PC-3 (cell line): ENCODE measurements at regions not wholly inside any gene's neighbourhood (a gene's known extent, or its start where the extent isn't known, plus 50 kb on each side); places are given as distances from the start of the nearest gene placed in this dataset.

Experiments used
- ATAC-seq: fragments of 200-7000 bp; cut with Tn5 transposase; 2 replicates; pipeline ENCODE4 v1.9.1; 2020; ENCODE audit warnings: mild to moderate bottlenecking, moderate library complexity
- BruUV-seq: library from RNA; stranded (reverse); fragments of 400-500 nt; replicated peaks from 2 replicates; lab custom pipeline; 2021; lab: Mats Ljungman, UMichigan
- CTCF ChIA-PET: fragments of 300-600 bp; sonication (Branson Sonifier 250); formaldehyde crosslinking; loops from one replicate; lab custom pipeline; 2022; ENCODE audit warnings: antibody characterized with exemption; lab: Charles Lee
- POLR2A ChIA-PET: fragments of 300-600 bp; sonication (Branson Sonifier 250); formaldehyde crosslinking; loops from one replicate; lab custom pipeline; 2022; ENCODE audit warnings: antibody characterized with exemption; ENCODE audit not compliant: unreplicated experiment; lab: Charles Lee
- DNase-seq: peaks from one replicate; pipeline ENCODE4 v3.0.0-alpha.2; 2015
- H2AFZ ChIP-seq: fragments of 300-600 bp; sonication (generic); 2 replicates; pipeline ENCODE4 v1.6.0; 2016; ENCODE audit warnings: antibody characterized with exemption, low read length
- H3F3A ChIP-seq: fragments of 300-600 bp; sonication (generic); one replicate; pipeline ENCODE4 v1.6.0; 2017; ENCODE audit warnings: antibody characterized with exemption, low read length, control low read depth, mild to moderate bottlenecking; ENCODE audit not compliant: unreplicated experiment
- H3K27ac ChIP-seq: fragments of 300-600 bp; sonication (generic); 2 replicates; pipeline ENCODE4 v1.5.1; 2016; ENCODE audit warnings: mild to moderate bottlenecking, low read length
- H3K27me3 ChIP-seq: fragments of 300-600 bp; sonication (generic); 2 replicates; pipeline ENCODE4 v1.6.1; 2016; ENCODE audit warnings: low read length, mixed read lengths
- H3K36me3 ChIP-seq: fragments of 300-600 bp; sonication (generic); 2 replicates; pipeline ENCODE4 v1.6.1; 2016; ENCODE audit warnings: low read depth, mixed run types, low read length, mixed read lengths
- H3K4me1 ChIP-seq: fragments of 300-600 bp; sonication (generic); 2 replicates; pipeline ENCODE4 v1.5.1; 2016; ENCODE audit warnings: low read length; ENCODE audit not compliant: insufficient read depth
- H3K4me2 ChIP-seq: fragments of 300-600 bp; sonication (generic); 2 replicates; pipeline ENCODE4 v1.6.0; 2016; ENCODE audit warnings: low read length
- H3K4me3 ChIP-seq: fragments of 300-600 bp; sonication (generic); 2 replicates; pipeline ENCODE4 v1.5.1; 2016; ENCODE audit warnings: mild to moderate bottlenecking, low read length, mixed read lengths
- H3K79me2 ChIP-seq: fragments of 300-600 bp; sonication (generic); 2 replicates; pipeline ENCODE4 v1.6.1; 2017; ENCODE audit warnings: low read length, mixed read lengths
- H3K9ac ChIP-seq: fragments of 300-600 bp; sonication (generic); 2 replicates; pipeline ENCODE4 v1.6.0; 2016; ENCODE audit warnings: mild to moderate bottlenecking, low read length
- H3K9me2 ChIP-seq: fragments of 300-600 bp; sonication (generic); replicated peaks from 2 replicates; pipeline ENCODE4 v1.6.1; 2016; ENCODE audit warnings: mixed run types, low read length, mixed read lengths
- H3K9me3 ChIP-seq: fragments of 300-600 bp; sonication (generic); 2 replicates; pipeline ENCODE4 v1.6.1; 2016; ENCODE audit warnings: low read length, mixed read lengths
- H4K20me1 ChIP-seq: fragments of 300-600 bp; sonication (generic); 2 replicates; pipeline ENCODE4 v1.6.1; 2016; ENCODE audit warnings: low read length, mixed read lengths
- EZH2 ChIP-seq: fragments of 300-600 bp; sonication (generic); IDR thresholded peaks from one replicate; pipeline ENCODE4 v1.6.1; 2017; ENCODE audit warnings: antibody characterized with exemption, mild to moderate bottlenecking, low read length; ENCODE audit not compliant: unreplicated experiment
- EZH2phosphoT487 ChIP-seq: fragments of 300-600 bp; sonication (generic); IDR thresholded peaks from 2 replicates; pipeline ENCODE4 v1.6.1; 2018; ENCODE audit warnings: mild to moderate bottlenecking, antibody characterized with exemption, low read length, borderline replicate concordance
- intact Hi-C: fragments of 100-400 bp; cut with micrococcal nuclease; formaldehyde crosslinking; loops from 2 replicates; pipeline ENCODE4 v1.9.0; 2023
- TF ChIP-seq, protein P1 (sequence below): fragments of 300-600 bp; sonication (generic); conservative IDR thresholded peaks from 2 replicates; pipeline ENCODE4 v1.5.1; 2017; ENCODE audit warnings: antibody characterized with exemption, low read depth, mild to moderate bottlenecking, low read length

DNA sequence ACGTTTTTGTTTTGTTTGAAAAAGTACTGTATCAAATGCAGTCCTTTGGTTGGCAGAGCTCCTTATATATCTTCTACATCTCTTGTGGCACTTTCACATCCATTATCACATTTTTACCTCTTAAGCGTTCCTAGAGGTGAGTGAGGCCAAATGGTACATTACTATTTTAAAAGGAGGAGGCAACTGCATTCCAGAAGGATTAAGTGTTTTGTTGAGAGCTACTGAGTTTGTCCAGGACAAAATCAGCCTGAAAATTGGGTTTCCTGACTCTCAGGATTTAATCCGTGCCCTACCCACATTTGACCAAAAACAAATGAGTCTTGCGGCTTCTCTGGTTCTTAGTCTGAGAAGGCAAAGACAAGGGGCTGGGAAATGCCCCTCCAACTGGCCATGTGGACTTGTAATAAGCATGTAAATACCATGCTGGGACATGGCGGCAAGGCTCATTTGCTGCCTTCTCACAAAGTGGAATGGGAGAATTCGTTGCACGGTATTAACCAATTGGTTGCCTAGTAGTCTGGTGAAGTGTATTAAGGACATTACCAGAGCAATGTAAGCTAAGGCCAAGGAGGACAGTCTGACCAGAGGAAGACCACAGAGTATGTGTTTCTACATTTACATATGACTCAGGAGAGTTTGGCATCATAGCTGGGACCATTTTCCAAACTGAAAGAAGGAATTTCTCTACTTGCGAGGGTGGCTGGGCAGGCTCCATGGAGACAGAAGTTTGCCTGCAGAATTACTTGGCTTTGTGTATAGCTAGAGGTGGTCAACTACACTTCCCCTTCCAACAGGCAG is 175.8 kb upstream of the PLXNC1 start:
- POLR2A ChIA-PET, result no interaction called here
- no peaks in the 10 kb centered on the region for H3K36me3 ChIP-seq
- no peak overlapping the region for H3K27ac ChIP-seq
- BruUV-seq, result no TSS peak
- no peak overlapping the region for H3K4me2 ChIP-seq
- ATAC-seq, result no peak
- no peaks in the 10 kb centered on the region for H3K79me2 ChIP-seq
- H3K4me3 ChIP-seq, result no peak overlapping the region
- no peaks in the 10 kb centered on the region; the same call in 1 of the 2 replicates for H3K9me3 ChIP-seq
- DNase-seq, result no peak
- CTCF ChIA-PET, result no interaction called here
- no peaks in the 10 kb centered on the region for H3F3A ChIP-seq
- no peak overlapping the region for H2AFZ ChIP-seq
- H3K4me1 ChIP-seq, result no peaks in the 10 kb centered on the region
- intact Hi-C loops, result loop anchor here (10.0 kb wide), 1 partner anchor 468 kb away; no protein-coding TSS in a partner anchor
- no peak overlapping the region for H3K9ac ChIP-seq
- TF ChIP-seq EZH2, result no peak
- TF ChIP-seq, protein P1, sequence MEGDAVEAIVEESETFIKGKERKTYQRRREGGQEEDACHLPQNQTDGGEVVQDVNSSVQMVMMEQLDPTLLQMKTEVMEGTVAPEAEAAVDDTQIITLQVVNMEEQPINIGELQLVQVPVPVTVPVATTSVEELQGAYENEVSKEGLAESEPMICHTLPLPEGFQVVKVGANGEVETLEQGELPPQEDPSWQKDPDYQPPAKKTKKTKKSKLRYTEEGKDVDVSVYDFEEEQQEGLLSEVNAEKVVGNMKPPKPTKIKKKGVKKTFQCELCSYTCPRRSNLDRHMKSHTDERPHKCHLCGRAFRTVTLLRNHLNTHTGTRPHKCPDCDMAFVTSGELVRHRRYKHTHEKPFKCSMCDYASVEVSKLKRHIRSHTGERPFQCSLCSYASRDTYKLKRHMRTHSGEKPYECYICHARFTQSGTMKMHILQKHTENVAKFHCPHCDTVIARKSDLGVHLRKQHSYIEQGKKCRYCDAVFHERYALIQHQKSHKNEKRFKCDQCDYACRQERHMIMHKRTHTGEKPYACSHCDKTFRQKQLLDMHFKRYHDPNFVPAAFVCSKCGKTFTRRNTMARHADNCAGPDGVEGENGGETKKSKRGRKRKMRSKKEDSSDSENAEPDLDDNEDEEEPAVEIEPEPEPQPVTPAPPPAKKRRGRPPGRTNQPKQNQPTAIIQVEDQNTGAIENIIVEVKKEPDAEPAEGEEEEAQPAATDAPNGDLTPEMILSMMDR, result no peak
- H3K9me2 ChIP-seq, result no peaks in the 10 kb centered on the region
- no peaks in the 10 kb centered on the region for H3K27me3 ChIP-seq
- no peaks in the 10 kb centered on the region for H4K20me1 ChIP-seq

DNA sequence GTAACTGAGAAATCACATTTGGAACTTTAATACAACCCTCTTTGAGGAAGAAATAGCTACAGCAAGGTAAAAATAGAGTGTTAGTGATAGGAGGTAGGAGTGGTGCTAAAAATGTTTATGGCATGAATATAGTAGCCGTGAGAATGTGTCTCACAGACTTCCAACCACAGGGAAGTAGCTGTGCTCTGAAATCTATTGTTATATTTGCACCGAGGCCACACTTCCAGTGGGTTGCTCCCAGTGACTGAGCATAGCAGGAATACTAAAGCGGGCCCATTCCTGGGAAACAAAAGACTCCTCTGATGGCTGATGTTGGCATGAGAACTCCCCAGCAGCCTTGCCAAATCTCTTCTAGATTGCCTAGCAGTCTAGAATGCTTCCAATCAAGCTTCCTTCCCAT is 174.1 kb upstream of the PLXNC1 start:
- Histone ChIP-seq H3K9ac (no peak overlapping the region), H3K27ac (no peak overlapping the region), H3K79me2 (no peaks in the 10 kb centered on the region), H3K9me2 (no peaks in the 10 kb centered on the region), H3F3A (no peaks in the 10 kb centered on the region), H3K4me3 (no peak overlapping the region), H3K9me3 (no peaks in the 10 kb centered on the region; the same call in 1 of the 2 replicates), H3K4me2 (no peak overlapping the region), H3K27me3 (no peaks in the 10 kb centered on the region), H3K4me1 (no peaks in the 10 kb centered on the region), H4K20me1 (no peaks in the 10 kb centered on the region), H2AFZ (no peak overlapping the region), H3K36me3 (no peaks in the 10 kb centered on the region)
- TF ChIP-seq, protein P1, result no peak
- TF ChIP-seq EZH2 (no peak), EZH2phosphoT487 (no peak)
- CTCF ChIA-PET, result no interaction called here
- ATAC-seq, result no peak
- POLR2A ChIA-PET, result interaction anchor here (0.5 kb wide), 1 partner anchor 87 kb away, joined by 3 read pairs; no protein-coding TSS in a partner anchor
- DNase-seq, result no peak
- BruUV-seq, result no TSS peak
- intact Hi-C loops, result loop anchor here (10.0 kb wide), 1 partner anchor 469 kb away; no protein-coding TSS in a partner anchor

DNA sequence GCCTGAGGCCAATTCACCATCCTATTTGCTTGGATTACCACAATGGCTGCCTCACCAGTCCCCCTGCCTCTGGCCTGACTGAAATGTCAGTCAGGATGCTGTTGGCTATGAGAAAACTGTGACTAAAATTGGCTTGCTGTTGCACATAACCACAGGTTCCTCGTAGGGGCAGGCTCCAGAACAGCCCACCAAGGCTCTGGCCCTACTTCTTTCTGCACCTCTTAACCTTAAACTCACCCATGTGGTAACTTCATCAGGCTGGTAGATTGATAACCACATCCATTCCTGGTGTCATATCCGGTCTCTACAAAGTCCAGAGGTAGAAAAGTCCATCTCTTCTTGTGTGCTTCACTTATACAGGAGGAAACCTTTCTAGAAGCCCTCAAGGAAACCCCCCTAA is 172.4 kb upstream of the PLXNC1 start:
- Histone ChIP-seq H3K9me2 (no peaks in the 10 kb centered on the region), H3K36me3 (no peaks in the 10 kb centered on the region), H3K9me3 (no peaks in the 10 kb centered on the region; the same call in 1 of the 2 replicates), H4K20me1 (no peaks in the 10 kb centered on the region), H3K79me2 (no peaks in the 10 kb centered on the region), H3K9ac (no peak overlapping the region), H3K4me1 (no peaks in the 10 kb centered on the region), H3F3A (no peaks in the 10 kb centered on the region), H3K4me2 (no peak overlapping the region), H3K27ac (no peak overlapping the region), H3K27me3 (no peaks in the 10 kb centered on the region), H2AFZ (no peak overlapping the region), H3K4me3 (no peak overlapping the region)
- POLR2A ChIA-PET, result no interaction called here
- CTCF ChIA-PET, result no interaction called here
- DNase-seq (no peak), ATAC-seq (no peak)
- BruUV-seq, result no TSS peak
- intact Hi-C loops, result loop anchor here (10.0 kb wide), 1 partner anchor 471 kb away; no protein-coding TSS in a partner anchor
- TF ChIP-seq EZH2, result no peak
- no peak for TF ChIP-seq EZH2phosphoT487
- TF ChIP-seq, protein P1, result no peak
